GM13977 (cell line): ENCODE measurements at regions not wholly inside any gene's neighbourhood (a gene's known extent, or its start where the extent isn't known, plus 50 kb on each side); places are given as distances from the start of the nearest gene placed in this dataset.
"Not testable (repeated sequence)": the region's sequence is repeated elsewhere in the genome, so short reads cannot be mapped to it uniquely, and the experiment has no call there.

Experiments used
- DNase-seq: peaks from one replicate; pipeline ENCODE4 v3.0.0; 2012; ENCODE audit warnings: low spot score
- in situ Hi-C: fragments of 300-500 bp; cut with MboI; formaldehyde crosslinking; loops from one replicate; pipeline ENCODE4 v1.12.0; 2022; ENCODE audit warnings: low sequenced_read_pairs, low pct_unique_long_range_greater_than_20kb, mixed read lengths, inconsistent platforms; ENCODE audit not compliant: unreplicated experiment
- TF ChIP-seq, protein P1 (sequence below): IDR thresholded peaks from 2 replicates; pipeline ENCODE4 v1.5.1; 2012; ENCODE audit warnings: mild to moderate bottlenecking, control low read depth; ENCODE audit not compliant: insufficient read depth; ENCODE audit errors: extremely low read depth, missing control alignments

DNA sequence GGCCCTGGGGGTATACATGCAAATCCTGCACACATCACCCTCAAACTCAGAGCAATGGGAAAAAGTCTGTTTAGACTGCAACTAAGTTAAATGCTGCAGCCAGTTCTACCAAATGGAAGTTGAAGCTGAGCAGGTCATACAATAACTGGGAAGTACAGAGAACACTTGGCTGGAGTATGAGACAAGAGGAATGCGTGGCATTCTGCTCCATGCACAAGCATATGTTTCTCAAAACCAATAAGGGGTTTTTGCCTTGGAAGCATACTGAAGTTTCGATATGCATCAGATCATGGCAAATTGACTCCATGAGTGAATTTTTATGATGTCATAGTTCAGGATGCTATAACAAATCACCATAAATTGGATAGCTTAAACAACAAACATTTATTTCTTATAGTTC is 193.8 kb downstream of the COL12A1 start:
- in situ Hi-C loops = no loop called here
- TF ChIP-seq, protein P1, sequence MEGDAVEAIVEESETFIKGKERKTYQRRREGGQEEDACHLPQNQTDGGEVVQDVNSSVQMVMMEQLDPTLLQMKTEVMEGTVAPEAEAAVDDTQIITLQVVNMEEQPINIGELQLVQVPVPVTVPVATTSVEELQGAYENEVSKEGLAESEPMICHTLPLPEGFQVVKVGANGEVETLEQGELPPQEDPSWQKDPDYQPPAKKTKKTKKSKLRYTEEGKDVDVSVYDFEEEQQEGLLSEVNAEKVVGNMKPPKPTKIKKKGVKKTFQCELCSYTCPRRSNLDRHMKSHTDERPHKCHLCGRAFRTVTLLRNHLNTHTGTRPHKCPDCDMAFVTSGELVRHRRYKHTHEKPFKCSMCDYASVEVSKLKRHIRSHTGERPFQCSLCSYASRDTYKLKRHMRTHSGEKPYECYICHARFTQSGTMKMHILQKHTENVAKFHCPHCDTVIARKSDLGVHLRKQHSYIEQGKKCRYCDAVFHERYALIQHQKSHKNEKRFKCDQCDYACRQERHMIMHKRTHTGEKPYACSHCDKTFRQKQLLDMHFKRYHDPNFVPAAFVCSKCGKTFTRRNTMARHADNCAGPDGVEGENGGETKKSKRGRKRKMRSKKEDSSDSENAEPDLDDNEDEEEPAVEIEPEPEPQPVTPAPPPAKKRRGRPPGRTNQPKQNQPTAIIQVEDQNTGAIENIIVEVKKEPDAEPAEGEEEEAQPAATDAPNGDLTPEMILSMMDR = no peak
- no peak for DNase-seq

DNA sequence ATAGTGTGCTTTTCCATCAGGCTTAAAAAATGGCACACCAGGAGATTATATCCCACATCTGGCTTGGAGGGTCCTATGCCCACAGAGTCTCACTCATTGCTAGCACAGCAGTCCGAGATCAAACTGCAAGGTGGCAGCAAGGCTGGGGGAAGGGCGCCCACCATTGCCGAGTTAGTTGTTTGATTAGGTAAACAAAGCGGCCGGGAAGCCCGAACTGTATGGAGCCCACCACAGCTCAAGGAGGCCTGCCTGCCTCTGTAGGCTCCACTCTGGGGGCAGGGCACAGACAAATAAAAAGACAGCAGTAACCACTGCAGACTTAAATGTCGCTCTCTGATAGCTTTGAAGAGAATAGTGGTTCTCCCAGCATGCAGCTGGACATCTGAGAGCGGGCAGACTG is 201.9 kb downstream of the COL12A1 start:
- in situ Hi-C loops, DNase-seq: not testable (repeated sequence)

DNA sequence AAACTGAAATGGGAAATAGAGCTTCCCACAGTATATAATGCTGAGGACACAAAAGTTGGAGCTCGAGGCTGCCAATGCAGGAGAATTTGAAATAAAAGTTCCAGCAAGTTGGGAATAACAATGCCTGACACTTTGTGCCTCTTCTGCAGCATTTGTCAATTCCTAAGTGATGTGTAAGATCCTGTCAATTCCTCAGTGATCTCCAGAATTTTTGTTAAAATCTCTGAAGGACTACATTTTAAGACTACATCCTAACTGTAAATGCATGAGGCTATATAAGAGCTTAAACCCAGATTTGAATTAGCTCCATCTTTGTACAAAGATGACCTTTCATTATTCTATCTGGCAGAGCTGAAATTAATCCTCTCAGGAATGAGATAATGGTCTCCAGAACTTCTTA is 208.2 kb downstream of the COL12A1 start:
- TF ChIP-seq, protein P1 = no peak
- no peak for DNase-seq
- in situ Hi-C loops = no loop called here

DNA sequence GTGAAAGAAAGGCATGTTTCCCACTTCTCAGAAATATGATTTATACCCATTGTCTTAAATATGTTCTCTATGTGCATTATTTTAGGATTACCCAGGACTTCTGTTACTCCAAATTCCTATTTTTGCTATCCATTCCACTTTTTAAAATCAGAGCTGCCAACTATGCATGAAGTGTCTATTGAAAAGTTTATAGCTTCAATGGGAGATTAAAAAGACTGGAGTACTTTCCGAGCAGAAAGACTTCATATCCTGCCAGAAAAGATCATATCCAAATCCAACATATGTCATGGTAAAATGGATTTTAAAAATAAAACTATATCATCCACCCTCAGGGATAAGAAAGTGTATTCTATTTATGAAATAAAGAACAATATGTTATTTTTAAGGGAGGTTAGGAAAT is 212.7 kb downstream of the COL12A1 start:
- TF ChIP-seq, protein P1 = no peak

DNA sequence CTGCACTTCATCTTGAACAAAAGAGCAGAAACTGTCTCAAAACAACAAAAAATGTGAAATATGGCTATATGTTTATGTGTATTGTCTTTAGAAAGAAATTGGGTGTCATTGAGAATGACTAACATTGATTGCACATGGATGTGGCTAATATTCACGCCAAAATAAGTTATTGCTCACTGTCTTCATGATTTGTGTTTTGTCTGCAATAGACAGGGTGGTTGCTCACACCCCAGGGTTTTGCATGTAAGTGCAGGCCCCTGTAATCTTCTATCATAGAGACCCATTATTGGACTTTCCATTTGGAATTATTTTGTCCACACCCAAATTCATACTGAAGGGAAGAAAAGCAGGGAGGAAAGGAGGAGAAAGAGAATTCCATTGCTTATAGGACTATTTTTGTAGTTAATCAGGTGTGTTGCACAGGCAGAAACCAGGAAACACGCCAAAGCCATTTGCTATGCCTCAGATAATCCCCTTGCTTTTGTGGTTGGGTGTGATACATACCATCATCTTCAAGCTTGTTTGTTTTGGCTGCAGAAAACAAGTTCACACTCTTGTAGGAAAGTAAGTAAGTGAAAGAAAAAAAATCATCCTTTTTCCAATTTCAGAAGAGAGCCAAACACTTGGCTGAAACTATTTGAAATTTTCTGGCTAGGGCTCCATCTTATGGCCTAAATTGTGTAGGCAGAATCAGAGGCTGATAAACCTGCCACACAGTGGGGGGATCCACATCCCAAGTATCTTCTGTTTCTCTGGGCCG is 214.1 kb downstream of the COL12A1 start:
- in situ Hi-C loops = no loop called here
- no peak for DNase-seq

More for the DNA sequence above, 212.7 kb downstream of the COL12A1 start:
- in situ Hi-C loops = no loop called here
- no peak for DNase-seq

DNA sequence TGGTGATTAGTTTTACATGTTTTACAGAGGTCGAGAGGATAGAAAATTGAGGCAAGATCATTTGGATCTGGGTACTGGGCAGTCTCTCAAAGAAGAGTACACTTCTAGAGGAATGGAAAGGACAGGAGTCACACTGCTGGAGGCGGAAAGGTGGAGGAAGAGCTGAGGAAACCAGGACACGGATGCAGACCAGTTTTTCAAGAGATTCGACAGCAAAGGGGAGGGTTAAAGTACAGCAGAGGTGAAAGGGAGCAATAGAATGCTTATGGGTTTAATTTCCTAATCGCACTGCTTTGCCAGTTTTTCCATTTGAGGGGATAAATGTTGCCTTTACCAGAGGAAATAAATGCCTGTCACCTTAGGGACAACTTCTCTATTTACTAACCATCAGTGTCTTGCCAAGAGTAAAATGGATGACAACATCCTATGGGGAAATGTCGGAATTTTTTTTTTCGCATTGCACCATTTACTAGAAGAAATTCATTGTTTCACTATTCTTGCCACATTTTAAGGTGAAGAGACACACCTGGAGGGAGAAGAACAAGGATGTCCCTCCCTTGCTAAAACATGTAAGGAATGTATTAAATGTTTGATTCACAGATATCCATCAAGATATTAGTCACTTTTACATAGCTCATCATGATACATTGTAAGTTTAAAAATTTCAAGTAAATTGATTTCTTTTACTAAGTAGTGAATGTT is 226.6 kb downstream of the COL12A1 start:
- TF ChIP-seq, protein P1 = no peak
- no peak for DNase-seq
- in situ Hi-C loops = no loop called here

More for the DNA sequence above, 214.1 kb downstream of the COL12A1 start:
- TF ChIP-seq, protein P1 = no peak

DNA sequence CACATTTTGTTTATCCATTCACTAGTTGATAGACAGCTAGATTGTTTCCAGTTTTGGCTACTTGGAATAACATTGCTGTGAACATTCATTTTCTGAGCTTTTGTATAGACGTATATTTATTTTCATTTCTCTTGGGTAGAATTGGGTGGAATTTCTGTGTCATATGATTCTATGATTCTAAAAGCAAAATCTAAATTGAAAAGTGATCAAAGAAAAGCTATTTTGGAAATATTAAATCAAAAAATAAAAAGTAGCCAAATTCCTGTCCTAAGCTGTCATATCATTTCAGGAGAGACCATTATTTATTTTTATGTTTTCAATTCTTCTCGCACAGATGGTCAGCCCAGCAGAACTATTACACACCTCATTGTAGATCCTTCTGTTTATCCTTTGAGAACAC is 229.2 kb downstream of the COL12A1 start:
- in situ Hi-C loops = no loop called here
- TF ChIP-seq, protein P1 = no peak
- no peak for DNase-seq
